HAP-1 (cell line): ENCODE measurements at regions not wholly inside any gene's neighbourhood (a gene's known extent, or its start where the extent isn't known, plus 50 kb on each side); places are given as distances from the start of the nearest gene placed in this dataset.

Source experiments
- DNase-seq, 2 experiments: peaks; one replicate each; pipeline ENCODE4 v3.0.0-alpha.2; 2016 to 2020; ENCODE audit warnings: low spot score in 2 of 2
- H3K27me3 ChIP-seq: fragments of 250-450 bp; sonication (Bioruptor Pico); 2 replicates; pipeline ENCODE4 v1.5.1; 2020; ENCODE audit warnings: low read depth, mild to moderate bottlenecking, moderate library complexity
- H3K36me3 ChIP-seq: fragments of 250-450 bp; sonication (Bioruptor Pico); replicated peaks from 2 replicates; pipeline ENCODE4 v1.5.1; 2020; ENCODE audit warnings: mild to moderate bottlenecking
- H3K4me1 ChIP-seq: fragments of 250-450 bp; sonication (Bioruptor Pico); 2 replicates; pipeline ENCODE4 v1.5.1; 2020; ENCODE audit warnings: mild to moderate bottlenecking
- H3K4me3 ChIP-seq: fragments of 250-450 bp; sonication (Bioruptor Pico); 2 replicates; pipeline ENCODE4 v1.5.1; 2020; ENCODE audit warnings: mild to moderate bottlenecking, moderate library complexity
- H3K9me3 ChIP-seq: fragments of 250-450 bp; sonication (Bioruptor Pico); 2 replicates; pipeline ENCODE4 v1.5.1; 2020; ENCODE audit warnings: mild to moderate bottlenecking, moderate library complexity
- in situ Hi-C: fragments of 300-500 bp; cut with MboI; formaldehyde crosslinking; loops from 3 replicates; pipeline ENCODE4 v1.14.3; 2020; ENCODE audit warnings: low sequenced_read_pairs, inconsistent platforms, mixed read lengths

- in situ Hi-C loops: no loop called here
- no peaks in the 10 kb centered on the region for H3K4me1 ChIP-seq
- no peaks in the 10 kb centered on the region; the same call in 1 of the 2 replicates for H3K9me3 ChIP-seq
- H3K27me3 ChIP-seq: no peaks in the 10 kb centered on the region
- H3K36me3 ChIP-seq: no peaks in the 10 kb centered on the region
- no peak overlapping the region for H3K4me3 ChIP-seq
- no peak for DNase-seq
Observed at GRCh38 chr7:68511281-68511680, 1087.0 kb upstream of the AUTS2 start.

DNA sequence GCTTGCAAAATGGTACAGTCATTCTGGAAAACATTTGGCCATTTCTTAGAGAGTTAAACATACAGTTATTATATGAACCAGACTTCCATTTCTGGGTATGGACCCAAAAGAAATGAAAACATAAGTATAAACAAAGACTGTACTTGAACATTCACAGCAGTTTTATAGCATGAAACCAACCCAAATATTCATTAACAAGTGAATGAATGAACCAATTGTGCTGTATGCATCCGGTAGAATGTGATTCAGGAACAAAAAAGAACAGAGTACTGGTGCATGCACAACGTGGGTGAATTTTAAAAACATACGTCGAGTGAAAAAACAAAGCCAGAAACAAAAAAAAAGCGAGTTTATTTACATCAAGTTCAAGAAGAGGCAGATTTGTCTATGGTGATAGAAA lies 1085.8 kb upstream of the AUTS2 start:
- no peaks in the 10 kb centered on the region for H3K36me3 ChIP-seq
- no peaks in the 10 kb centered on the region for H3K4me1 ChIP-seq
- in situ Hi-C loops: no loop called here
- H3K4me3 ChIP-seq: no peak overlapping the region
- H3K9me3 ChIP-seq: no peaks in the 10 kb centered on the region; the same call in 1 of the 2 replicates
- H3K27me3 ChIP-seq: no peaks in the 10 kb centered on the region
- DNase-seq: no peak

GRCh38 chr7:68518060-68518459 lies 1080.2 kb upstream of the AUTS2 start:
- no peak for DNase-seq
- no peaks in the 10 kb centered on the region for H3K9me3 ChIP-seq
- in situ Hi-C loops: no loop called here
- no peaks in the 10 kb centered on the region for H3K4me1 ChIP-seq
- no peaks in the 10 kb centered on the region for H3K36me3 ChIP-seq
- H3K27me3 ChIP-seq: no peaks in the 10 kb centered on the region
- H3K4me3 ChIP-seq: no peak overlapping the region

DNA sequence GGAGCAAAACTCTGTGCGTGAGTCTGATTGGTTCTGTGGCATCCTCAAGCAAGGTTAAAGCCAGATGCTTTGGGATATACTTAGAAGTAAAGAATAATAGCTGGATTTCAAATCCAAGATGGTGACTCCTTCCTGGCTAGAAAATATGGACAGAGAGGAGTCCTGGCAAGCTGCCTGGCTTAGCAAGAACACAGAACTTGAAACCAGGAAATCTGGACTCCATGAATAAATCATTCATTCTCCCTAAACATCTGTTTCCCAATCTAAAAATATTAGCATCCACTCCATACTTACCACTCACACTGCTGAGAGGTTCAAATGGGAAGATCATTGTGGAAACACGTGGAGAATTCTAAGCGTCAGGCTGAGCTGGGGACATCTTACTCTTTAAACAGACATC lies 1074.1 kb upstream of the AUTS2 start:
- Histone ChIP-seq H3K27me3 (no peaks in the 10 kb centered on the region), H3K4me1 (no peaks in the 10 kb centered on the region), H3K4me3 (no peak overlapping the region), H3K36me3 (no peaks in the 10 kb centered on the region), H3K9me3 (no peaks in the 10 kb centered on the region; the same call in 1 of the 2 replicates)
- no peak for DNase-seq
- in situ Hi-C loops: no loop called here

DNA sequence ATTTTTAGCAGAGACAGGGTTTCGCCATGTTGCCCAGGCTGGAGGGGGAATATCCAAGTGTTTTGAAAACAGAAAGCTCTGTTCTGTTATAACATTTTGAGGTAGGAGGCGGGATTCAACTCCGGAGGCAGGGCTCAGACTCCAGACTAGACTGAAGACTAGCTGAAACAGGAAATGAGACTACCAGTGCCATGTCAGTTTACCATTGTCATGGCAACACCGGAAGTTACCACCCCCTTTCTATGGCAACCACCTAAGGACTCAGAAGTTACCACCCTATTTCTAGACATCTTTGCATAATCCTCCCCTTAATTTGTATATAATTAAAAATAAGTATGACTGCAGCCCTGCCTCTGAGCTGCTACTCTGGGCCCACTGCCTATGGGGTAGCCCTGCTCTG lies 1069.1 kb upstream of the AUTS2 start:
- DNase-seq: no peak
- no peaks in the 10 kb centered on the region for H3K27me3 ChIP-seq
- no peak overlapping the region for H3K4me3 ChIP-seq
- no peaks in the 10 kb centered on the region for H3K4me1 ChIP-seq
- no peaks in the 10 kb centered on the region for H3K36me3 ChIP-seq
- in situ Hi-C loops: no loop called here
- H3K9me3 ChIP-seq: no peaks in the 10 kb centered on the region; the same call in 1 of the 2 replicates

- Histone ChIP-seq H3K36me3 (no peaks in the 10 kb centered on the region), H3K4me1 (no peaks in the 10 kb centered on the region), H3K27me3 (no peaks in the 10 kb centered on the region), H3K9me3 (no peaks in the 10 kb centered on the region), H3K4me3 (no peak overlapping the region)
- in situ Hi-C loops: no loop called here
- DNase-seq: no peak
Observed at GRCh38 chr7:68535266-68535665, 1063.0 kb upstream of the AUTS2 start.

GRCh38 chr7:68537051-68537773 lies 1061.1 kb upstream of the AUTS2 start:
- no peak for DNase-seq
- Histone ChIP-seq H3K9me3 (no peaks in the 10 kb centered on the region), H3K4me1 (no peaks in the 10 kb centered on the region), H3K36me3 (no peaks in the 10 kb centered on the region), H3K4me3 (no peak overlapping the region), H3K27me3 (no peaks in the 10 kb centered on the region)
- in situ Hi-C loops: no loop called here

GRCh38 chr7:68537774-68538071 lies 1060.6 kb upstream of the AUTS2 start:
- Histone ChIP-seq H3K4me3 (no peak overlapping the region), H3K36me3 (no peaks in the 10 kb centered on the region), H3K27me3 (no peaks in the 10 kb centered on the region), H3K4me1 (no peaks in the 10 kb centered on the region), H3K9me3 (no peaks in the 10 kb centered on the region)
- in situ Hi-C loops: no loop called here
- no peak for DNase-seq

DNA sequence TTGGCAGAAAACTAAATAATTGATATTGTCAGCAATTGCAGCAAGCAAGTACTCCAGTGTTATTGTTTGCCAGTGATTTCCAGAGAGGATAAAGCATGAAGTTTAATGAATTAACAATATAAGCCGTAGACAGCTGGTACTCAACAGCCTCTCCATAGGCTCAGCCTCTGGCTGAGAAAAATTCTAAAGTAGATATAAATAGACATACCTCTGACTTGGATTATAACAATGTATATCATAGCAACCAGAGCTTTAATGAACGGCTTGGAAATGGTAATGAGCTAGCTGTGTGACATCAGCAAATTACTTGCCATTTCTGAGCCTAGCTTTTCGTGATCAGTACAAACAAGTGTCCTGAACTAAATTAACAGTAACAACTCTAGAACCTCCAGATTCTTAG lies 1055.4 kb upstream of the AUTS2 start:
- H3K9me3 ChIP-seq: no peaks in the 10 kb centered on the region
- no peak for DNase-seq
- H3K27me3 ChIP-seq: no peaks in the 10 kb centered on the region
- no peaks in the 10 kb centered on the region for H3K4me1 ChIP-seq
- no peak overlapping the region for H3K4me3 ChIP-seq
- H3K36me3 ChIP-seq: no peaks in the 10 kb centered on the region
- in situ Hi-C loops: no loop called here

- no peaks in the 10 kb centered on the region for H3K4me1 ChIP-seq
- no peak for DNase-seq
- H3K36me3 ChIP-seq: no peaks in the 10 kb centered on the region
- H3K4me3 ChIP-seq: no peak overlapping the region
- no peaks in the 10 kb centered on the region for H3K27me3 ChIP-seq
- no peaks in the 10 kb centered on the region; the same call in 1 of the 2 replicates for H3K9me3 ChIP-seq
- in situ Hi-C loops: no loop called here
Observed at GRCh38 chr7:68544851-68545250, 1053.4 kb upstream of the AUTS2 start.

DNA sequence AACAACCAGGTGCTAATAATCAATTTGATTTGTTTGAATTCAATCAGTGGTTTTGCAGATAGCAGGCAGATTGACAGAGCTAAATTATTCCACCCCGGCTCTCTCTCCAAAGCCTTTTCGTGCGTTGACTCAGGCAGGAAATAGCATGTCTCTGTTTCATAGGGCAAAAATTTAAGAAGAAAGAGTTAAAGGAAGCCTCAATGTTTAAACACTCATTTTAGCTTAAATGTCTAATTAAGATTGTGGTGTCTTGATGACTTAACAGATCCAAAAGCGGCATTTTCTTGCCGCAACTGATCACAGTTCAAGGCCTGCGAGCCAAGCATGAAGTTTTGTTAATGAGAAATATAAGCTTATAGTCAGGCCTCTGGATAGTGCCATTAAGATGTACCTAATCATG lies 1051.1 kb upstream of the AUTS2 start:
- no peaks in the 10 kb centered on the region for H3K36me3 ChIP-seq
- H3K27me3 ChIP-seq: no peaks in the 10 kb centered on the region
- no peaks in the 10 kb centered on the region for H3K4me1 ChIP-seq
- no peaks in the 10 kb centered on the region; the same call in 1 of the 2 replicates for H3K9me3 ChIP-seq
- no peak overlapping the region for H3K4me3 ChIP-seq
- in situ Hi-C loops: no loop called here
- DNase-seq: no peak

DNA sequence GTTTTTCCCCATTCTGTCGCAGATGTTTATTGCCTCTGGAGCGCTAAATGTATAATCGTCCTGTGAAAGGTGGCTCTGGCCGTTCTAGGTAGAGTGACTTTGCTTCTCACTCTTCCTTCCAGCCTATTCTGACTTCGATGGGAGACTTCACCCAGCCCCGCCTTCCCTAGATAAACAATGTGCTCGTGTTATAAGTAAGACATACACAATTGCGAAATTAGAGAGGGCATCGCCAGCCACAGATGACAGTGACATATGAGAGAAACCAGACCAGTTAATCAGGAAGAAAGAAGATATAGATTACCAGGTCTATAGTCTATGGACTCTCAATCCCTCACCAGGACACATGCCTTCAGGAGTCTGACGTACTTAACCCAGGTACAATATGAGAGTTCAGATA lies 1050.5 kb upstream of the AUTS2 start:
- H3K4me3 ChIP-seq: no peak overlapping the region
- no peaks in the 10 kb centered on the region for H3K36me3 ChIP-seq
- in situ Hi-C loops: no loop called here
- no peaks in the 10 kb centered on the region; the same call in 1 of the 2 replicates for H3K9me3 ChIP-seq
- no peaks in the 10 kb centered on the region for H3K4me1 ChIP-seq
- DNase-seq: no peak
- no peaks in the 10 kb centered on the region for H3K27me3 ChIP-seq

DNA sequence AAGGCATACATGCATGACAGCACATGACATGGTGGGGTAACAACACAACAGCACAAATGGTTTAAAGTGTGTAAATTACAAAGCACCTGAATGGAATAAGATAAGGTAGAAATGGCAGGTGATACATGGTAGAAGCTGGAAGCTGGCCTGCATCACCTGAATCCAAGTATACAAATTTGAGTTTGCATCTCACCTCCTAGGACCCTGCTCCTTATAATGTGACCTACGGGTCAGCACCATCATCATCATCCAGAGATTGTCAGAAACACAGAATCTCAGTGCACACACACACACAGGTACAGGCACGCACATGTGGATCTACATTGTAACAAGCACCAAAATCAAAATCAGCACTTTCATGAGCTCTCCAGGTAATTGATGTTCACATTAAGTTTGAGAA lies 1048.2 kb upstream of the AUTS2 start:
- in situ Hi-C loops: no loop called here
- no peaks in the 10 kb centered on the region for H3K27me3 ChIP-seq
- H3K4me3 ChIP-seq: no peak overlapping the region
- no peaks in the 10 kb centered on the region for H3K4me1 ChIP-seq
- no peaks in the 10 kb centered on the region for H3K36me3 ChIP-seq
- DNase-seq: no peak
- H3K9me3 ChIP-seq: no peaks in the 10 kb centered on the region; the same call in 1 of the 2 replicates

GRCh38 chr7:68550635-68551034 lies 1047.6 kb upstream of the AUTS2 start:
- no peak overlapping the region for H3K4me3 ChIP-seq
- no peaks in the 10 kb centered on the region for H3K36me3 ChIP-seq
- H3K27me3 ChIP-seq: no peaks in the 10 kb centered on the region
- H3K9me3 ChIP-seq: no peaks in the 10 kb centered on the region; the same call in 1 of the 2 replicates
- DNase-seq: no peak
- in situ Hi-C loops: no loop called here
- H3K4me1 ChIP-seq: no peaks in the 10 kb centered on the region

GRCh38 chr7:68556537-68556936 lies 1041.7 kb upstream of the AUTS2 start:
- in situ Hi-C loops: no loop called here
- Histone ChIP-seq H3K36me3 (no peaks in the 10 kb centered on the region), H3K4me3 (no peak overlapping the region), H3K27me3 (no peaks in the 10 kb centered on the region), H3K9me3 (no peaks in the 10 kb centered on the region), H3K4me1 (no peaks in the 10 kb centered on the region)
- DNase-seq: no peak
